Adrenal gland (tissue), 9 donors: ENCODE measurements at regions not wholly inside any gene's neighbourhood (a gene's known extent, or its start where the extent isn't known, plus 50 kb on each side); places are given as distances from the start of the nearest gene placed in this dataset.

Experiments used
- DNase-seq, 7 donors: peaks; one replicate each; pipeline ENCODE4 v3.0.0-alpha.2; 2019 to 2020
- H3K27ac ChIP-seq, 5 donors: fragments of 200-600 bp; sonication (generic) in 4 of 5; 1 replicate in 3 of 5; 2 replicates in 2 of 5; pipeline versions ENCODE4 v1.5.1 to v1.8.0; 2016 to 2020; ENCODE audit warnings: mild to moderate bottlenecking in 1 of 5
- H3K27me3 ChIP-seq: fragments of 200-600 bp; 2 replicates; pipeline ENCODE4 v1.8.0; 2021
- H3K36me3 ChIP-seq, 2 donors: fragments of 200-600 bp; replicated peaks in 1 of 2; 1 replicate in 1 of 2; 2 replicates in 1 of 2; pipeline versions ENCODE4 v1.5.1 to v1.8.0; 2018 to 2022
- H3K4me1 ChIP-seq, 2 donors: fragments of 200-600 bp; replicated peaks in 1 of 2; 1 replicate in 1 of 2; 2 replicates in 1 of 2; pipeline versions ENCODE4 v1.5.1 to v1.8.0; 2018 to 2021
- H3K4me3 ChIP-seq, 4 donors: fragments of 200-600 bp; sonication (generic) in 3 of 4; one replicate each; pipeline ENCODE4 v1.5.1; 2016 to 2018
- H3K9me3 ChIP-seq, 3 donors: fragments of 200-600 bp; sonication (generic) in 1 of 3; replicated peaks in 1 of 3; 1 replicate in 2 of 3; 2 replicates in 1 of 3; pipeline versions ENCODE4 v1.5.1 to v1.8.0; 2016 to 2021
- POLR2A ChIP-seq, 2 donors: fragments of 450-650 bp; IDR thresholded peaks; one replicate each; pipeline ENCODE4 v1.6.1; 2017; ENCODE audit warnings: antibody characterized with exemption in 2 of 2, mild to moderate bottlenecking in 2 of 2, moderate library complexity in 1 of 2
- WGBS, 4 donors: extraction: QIAGEN DNeasy Blood & Tissue Kit in 2 of 4; methylation state at CpG; one replicate each; pipeline versions ENCODE4 v1.1.5 to v1.1.7; 2013 to 2017; 5-methylcytosine and 5-hydroxymethylcytosine counted together
- intact Hi-C, 2 donors: fragments of 100-400 bp; cut with DNase I; formaldehyde crosslinking; loops; one replicate each; pipeline versions ENCODE4 v1.14.1 to v1.15.0; 2022 to 2023
- TF ChIP-seq, protein P1 (sequence below), 6 experiments: fragments of 450-650 bp in 4 of 6; fragments of 200-600 bp in 2 of 6; sonication (generic) in 1 of 6; IDR thresholded peaks; 1 replicate in 5 of 6; 2 replicates in 1 of 6; pipeline versions ENCODE4 v1.5.1 to v1.8.0; 2016 to 2021; ENCODE audit warnings: antibody characterized with exemption in 6 of 6, mild to moderate bottlenecking in 2 of 6, moderate library complexity in 1 of 6
- donor health status: healthy with polysubstance abuse.
- donor health status: Bipolar disorder and iron deficiency.
- donor health status: DM: yes; HTN: yes; CAD: no.
- donor health status: DM: no; HTN: no; CAD: no.
- donor health status: DM: no; HTN: no; CAD: no.

DNA sequence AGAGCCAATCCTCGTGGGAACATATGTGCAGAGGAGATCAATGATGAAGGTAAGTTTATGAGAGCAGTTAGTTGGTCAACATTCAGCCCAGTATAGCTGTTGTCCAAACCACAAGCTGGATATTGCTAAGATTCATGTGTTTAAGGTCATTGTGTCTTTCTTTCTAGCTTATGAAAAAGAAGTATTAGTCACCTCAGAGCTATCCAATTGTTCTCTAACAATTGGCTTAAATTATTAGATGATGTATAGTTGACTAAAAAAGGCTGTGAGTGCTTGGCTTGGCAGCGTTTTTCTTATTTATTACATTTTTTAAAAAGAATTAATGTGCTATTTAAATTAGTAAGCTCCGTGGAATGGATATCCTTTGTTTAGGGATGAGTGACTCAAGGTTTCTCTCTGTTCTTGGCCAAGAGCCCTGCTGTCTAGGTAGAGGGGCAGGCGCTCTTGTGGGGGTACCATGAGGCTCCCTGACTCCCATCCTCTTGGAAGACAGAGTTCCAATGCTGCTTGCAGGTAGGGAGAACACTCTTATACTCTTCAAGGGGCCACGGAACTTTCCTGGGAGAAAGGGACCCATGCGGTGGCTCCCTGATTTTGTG is 487.4 kb downstream of the IRX1 start:
- no peaks in the 10 kb centered on the region for H3K27me3 ChIP-seq
- H3K4me1 ChIP-seq: no peaks in the 10 kb centered on the region
- H3K9me3 ChIP-seq: no peaks in the 10 kb centered on the region
- no peaks in the 10 kb centered on the region for H3K36me3 ChIP-seq
- intact Hi-C loops: no loop called here
- WGBS, 4 donors: 61 to 69% (median 67%) methylated on average over 5 to 6 of the region's 6 CpGs
- H3K27ac ChIP-seq: no peak overlapping the region
- no peak overlapping the region for H3K4me3 ChIP-seq
- no peak for DNase-seq
- TF ChIP-seq POLR2A (IDR thresholded peaks at IDR 0.05): no peak
- TF ChIP-seq, protein P1, sequence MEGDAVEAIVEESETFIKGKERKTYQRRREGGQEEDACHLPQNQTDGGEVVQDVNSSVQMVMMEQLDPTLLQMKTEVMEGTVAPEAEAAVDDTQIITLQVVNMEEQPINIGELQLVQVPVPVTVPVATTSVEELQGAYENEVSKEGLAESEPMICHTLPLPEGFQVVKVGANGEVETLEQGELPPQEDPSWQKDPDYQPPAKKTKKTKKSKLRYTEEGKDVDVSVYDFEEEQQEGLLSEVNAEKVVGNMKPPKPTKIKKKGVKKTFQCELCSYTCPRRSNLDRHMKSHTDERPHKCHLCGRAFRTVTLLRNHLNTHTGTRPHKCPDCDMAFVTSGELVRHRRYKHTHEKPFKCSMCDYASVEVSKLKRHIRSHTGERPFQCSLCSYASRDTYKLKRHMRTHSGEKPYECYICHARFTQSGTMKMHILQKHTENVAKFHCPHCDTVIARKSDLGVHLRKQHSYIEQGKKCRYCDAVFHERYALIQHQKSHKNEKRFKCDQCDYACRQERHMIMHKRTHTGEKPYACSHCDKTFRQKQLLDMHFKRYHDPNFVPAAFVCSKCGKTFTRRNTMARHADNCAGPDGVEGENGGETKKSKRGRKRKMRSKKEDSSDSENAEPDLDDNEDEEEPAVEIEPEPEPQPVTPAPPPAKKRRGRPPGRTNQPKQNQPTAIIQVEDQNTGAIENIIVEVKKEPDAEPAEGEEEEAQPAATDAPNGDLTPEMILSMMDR (IDR thresholded peaks at IDR 0.05): no peak

DNA sequence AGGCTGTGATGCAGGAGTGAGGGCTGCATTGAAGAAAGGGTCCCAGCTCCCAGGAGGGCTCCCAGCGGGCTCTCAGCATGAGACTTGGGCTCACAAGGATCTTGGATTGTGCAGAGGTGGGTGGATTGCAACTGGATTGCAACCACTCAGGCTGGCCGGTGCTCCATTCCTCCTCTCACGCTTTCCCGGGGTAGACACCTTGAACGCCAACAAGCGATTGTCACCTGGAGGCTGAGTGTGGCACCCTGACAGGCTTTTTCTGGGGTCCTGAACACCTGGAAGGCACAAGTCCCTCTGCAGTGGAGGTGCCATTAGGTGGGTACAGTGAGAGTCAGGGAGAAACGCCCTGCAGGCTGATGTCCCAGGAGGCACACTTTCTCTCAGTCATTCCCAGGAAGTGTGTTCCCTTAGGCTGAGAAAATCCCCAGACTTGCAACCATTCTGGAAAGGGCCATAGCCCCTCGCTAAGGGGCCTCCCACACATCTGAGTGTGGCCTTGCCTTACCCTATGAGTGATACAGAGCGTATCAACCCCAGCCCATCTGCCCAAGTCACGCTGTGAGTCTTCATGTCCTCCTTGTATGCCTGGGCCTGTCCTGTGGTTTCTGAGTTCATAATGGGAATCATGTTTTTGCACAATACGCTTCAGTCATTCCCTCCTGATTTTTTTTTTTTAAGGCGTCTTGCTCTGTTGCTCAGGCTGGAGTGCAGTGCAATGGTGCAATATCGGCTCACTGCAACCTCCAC is 488.1 kb downstream of the IRX1 start:
- TF ChIP-seq, protein P1 (IDR thresholded peaks at IDR 0.05): no peak
- no peak for TF ChIP-seq POLR2A (IDR thresholded peaks at IDR 0.05)
- WGBS, 4 donors: 76 to 81% (median 79%) methylated on average over 6 to 13 of the region's 13 CpGs
- H3K9me3 ChIP-seq: no peaks in the 10 kb centered on the region
- intact Hi-C loops: no loop called here
- no peak for DNase-seq
- H3K4me1 ChIP-seq: no peaks in the 10 kb centered on the region
- no peaks in the 10 kb centered on the region for H3K36me3 ChIP-seq
- H3K4me3 ChIP-seq: no peak overlapping the region
- H3K27ac ChIP-seq: no peak overlapping the region
- H3K27me3 ChIP-seq: no peaks in the 10 kb centered on the region

DNA sequence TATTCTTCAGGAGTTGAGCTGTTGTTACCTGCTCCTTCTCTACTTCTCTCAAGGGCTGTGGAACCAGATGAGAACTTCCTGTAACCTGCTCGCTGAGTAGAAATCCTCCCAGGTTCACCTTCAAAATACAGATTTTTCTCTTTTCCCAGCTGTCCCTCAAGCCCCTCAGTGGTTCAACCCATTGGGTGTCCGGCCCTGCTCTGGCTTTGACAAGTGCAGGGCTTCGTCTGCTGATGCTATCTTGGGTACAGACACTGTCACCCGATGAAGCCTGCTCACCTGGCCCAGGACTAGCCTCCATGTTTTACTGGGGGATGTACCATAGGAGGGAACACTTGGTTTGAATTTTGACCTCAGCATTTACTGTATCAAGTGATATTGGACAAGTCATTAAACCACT is 490.4 kb downstream of the IRX1 start:
- intact Hi-C loops: no loop called here
- TF ChIP-seq, protein P1 (IDR thresholded peaks at IDR 0.05): no peak
- TF ChIP-seq POLR2A (IDR thresholded peaks at IDR 0.05): no peak
- no peaks in the 10 kb centered on the region for H3K27me3 ChIP-seq
- H3K36me3 ChIP-seq: no peaks in the 10 kb centered on the region
- DNase-seq: no peak
- no peaks in the 10 kb centered on the region for H3K9me3 ChIP-seq
- H3K4me1 ChIP-seq: no peaks in the 10 kb centered on the region
- no peak overlapping the region for H3K27ac ChIP-seq
- WGBS, 4 donors: 72 to 92% (median 75%) methylated on average over 4 of the region's 4 CpGs
- no peak overlapping the region for H3K4me3 ChIP-seq

DNA sequence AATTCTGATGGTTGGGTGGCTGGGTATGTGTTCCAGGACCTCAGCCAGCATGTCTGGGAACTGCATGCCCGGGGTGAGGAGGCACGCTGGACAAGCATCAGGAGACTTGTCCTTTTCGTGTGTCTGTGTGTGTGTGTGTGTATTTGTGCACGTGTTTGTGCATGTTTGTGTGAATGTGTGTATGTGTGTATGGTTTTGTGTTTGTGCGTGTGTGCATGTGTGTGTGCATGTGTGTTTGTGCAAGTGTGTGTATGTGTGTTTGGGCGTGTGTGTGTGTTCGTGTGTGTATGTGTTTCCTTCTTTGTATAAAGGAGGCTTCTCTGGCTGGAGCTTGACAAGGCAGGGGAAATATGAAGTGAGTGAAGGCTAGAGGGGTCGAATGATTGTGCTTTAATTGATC is 491.5 kb downstream of the IRX1 start:
- H3K4me1 ChIP-seq: no peaks in the 10 kb centered on the region
- no peaks in the 10 kb centered on the region for H3K36me3 ChIP-seq
- no peak for TF ChIP-seq POLR2A (IDR thresholded peaks at IDR 0.05)
- TF ChIP-seq, protein P1 (IDR thresholded peaks at IDR 0.05): no peak
- H3K27me3 ChIP-seq: no peaks in the 10 kb centered on the region
- 69 to 76% (median 72%) methylated on average over 8 of the region's 8 CpGs for WGBS, 4 donors
- intact Hi-C loops: no loop called here
- no peak for DNase-seq
- H3K9me3 ChIP-seq: no peaks in the 10 kb centered on the region
- H3K4me3 ChIP-seq: no peak overlapping the region
- H3K27ac ChIP-seq: no peak overlapping the region
